HG03378 (cell line): ENCODE measurements at regions not wholly inside any gene's neighbourhood (a gene's known extent, or its start where the extent isn't known, plus 50 kb on each side); places are given as distances from the start of the nearest gene placed in this dataset.
"Not testable (repeated sequence)": the region's sequence is repeated elsewhere in the genome, so short reads cannot be mapped to it uniquely, and the experiment has no call there.

ENCODE experiments used
- ATAC-seq: cut with Tn5 transposase; IDR thresholded peaks from one replicate; pipeline ENCODE4 v1.9.1; 2021; ENCODE audit warnings: mild to moderate bottlenecking, moderate library complexity; ENCODE audit not compliant: unreplicated experiment

DNA sequence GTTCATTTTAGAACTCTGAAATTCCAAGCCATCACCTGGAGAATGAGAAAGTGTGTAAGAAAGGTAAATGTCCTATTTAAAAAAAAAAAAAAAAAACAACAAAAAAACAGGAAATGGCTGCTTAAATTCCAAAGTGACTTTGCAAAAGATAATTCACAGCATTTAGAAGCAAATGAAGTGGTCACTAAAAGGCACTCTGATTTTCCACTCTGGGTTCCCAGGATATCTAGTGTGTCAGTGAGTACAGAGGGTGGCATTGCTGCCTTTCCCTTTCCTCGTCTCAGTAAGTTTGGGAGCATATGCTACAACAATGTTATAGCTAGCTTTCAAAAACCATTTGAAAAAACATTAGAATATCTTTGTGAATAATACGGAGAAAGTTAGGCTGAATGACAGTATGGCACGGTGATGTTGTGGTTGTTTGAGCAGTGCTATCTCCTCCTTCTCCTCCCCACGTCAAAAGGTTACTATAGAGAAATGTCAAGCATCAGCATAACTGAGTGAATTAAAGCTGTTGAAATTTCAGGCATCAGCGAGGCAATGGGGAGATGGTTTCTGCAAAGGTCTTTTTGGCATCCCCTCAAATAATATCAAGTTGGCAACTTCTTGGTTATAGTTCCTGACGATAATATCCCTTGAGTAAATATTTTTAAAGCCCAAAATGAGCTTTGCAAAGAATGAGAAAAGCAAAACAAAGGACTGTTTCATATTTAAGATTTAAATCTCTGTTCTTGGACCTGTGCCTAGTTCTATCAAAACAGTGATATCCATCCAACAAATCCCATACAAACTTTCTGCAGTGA lies 164.5 kb upstream of the E2F7 start:
- no peak for ATAC-seq

DNA sequence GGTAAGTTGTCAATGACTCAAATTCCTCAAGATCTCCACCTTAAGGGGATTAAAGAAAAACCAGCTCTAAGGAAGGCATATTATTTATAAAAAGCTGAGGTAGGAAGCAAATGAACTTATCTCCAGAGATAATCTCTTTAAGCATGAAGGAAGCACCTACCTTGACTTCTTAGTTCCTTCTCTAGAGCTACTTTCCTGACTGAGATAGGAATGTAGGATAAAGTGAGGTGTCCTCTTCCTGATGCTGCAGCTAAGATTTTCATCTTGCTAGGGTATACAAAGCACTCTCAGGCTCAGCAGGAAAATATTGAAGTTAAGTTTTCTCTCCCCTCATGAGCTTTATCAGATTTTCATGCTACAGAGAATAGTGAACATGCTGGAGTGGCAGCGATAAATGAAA lies 163.0 kb upstream of the E2F7 start:
- no peak for ATAC-seq

DNA sequence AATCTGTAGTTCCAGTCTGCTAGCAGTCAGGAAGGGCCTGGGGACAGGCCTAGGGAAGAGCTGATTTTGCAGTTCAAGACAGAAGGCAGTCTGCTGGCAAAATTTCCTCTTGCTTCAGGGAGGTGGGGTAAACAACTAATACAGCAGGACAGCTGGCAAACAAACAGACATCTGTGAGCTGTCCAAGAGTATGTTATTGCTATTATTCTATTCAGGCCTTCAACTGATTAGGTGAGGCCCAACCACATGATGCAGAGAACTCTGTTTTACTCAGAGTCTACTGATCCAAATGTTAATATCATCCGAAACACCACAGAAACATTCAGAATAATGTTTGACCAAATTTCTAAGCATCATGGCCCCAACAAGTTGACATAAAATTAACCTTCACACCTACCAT lies 161.0 kb upstream of the E2F7 start:
- ATAC-seq: no peak

DNA sequence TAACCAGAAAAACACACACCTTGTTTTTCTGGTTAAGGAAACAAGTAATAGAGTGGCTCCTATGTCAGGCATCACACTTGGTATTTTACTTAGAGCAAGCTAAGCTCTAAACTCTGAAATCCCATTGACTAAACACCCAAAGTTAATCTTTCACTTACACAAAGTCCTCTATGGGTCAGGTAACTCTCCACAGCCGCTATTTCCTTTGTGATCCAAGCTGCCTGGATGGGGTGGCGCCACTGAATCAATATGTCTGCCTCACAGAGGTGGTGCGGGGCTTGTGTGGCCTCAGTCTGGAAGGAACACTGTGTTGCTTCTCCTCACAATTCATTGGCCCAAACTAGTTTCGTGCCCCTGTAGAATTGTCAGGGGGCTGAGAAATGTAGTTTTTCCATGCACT lies 160.0 kb upstream of the E2F7 start:
- ATAC-seq: no peak

DNA sequence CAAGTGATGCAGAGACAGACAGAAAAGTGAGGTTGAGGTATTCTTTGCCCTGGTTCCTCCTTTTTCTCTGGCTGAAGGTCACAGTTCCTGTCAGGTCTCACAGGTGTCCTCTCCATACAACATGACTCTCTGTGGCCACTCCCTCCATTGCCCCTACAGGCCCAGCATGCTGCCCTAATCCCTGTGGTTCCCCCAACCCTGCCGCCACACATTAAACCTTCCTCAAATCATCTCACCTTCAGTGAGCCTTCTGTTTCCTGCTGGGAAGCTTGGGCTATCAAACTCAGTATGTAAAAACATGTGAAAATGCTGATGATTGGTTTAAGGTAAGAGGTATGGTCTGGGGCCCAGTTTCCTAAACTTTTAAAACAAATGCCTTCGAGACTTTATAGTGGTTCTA lies 159.0 kb upstream of the E2F7 start:
- ATAC-seq: no peak

DNA sequence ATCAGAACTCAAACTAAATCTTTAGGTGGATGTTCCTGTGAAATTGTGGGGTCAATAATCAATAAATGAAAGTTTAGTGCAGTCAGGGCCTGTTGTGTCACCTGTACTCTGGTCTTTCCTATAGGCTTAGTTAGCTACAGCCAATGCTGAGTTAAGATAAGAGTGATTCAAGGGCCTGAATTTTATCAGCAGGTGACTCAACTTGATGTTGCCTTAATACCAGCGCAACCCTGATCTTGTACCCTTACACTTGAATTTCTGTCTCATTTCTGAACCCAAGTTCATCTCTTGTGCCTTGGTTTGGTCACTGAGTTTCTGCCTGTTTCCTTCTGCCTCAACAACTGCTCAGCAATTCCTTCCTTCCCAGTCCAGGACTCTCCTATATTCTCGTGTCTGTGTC lies 157.0 kb upstream of the E2F7 start:
- no peak for ATAC-seq

DNA sequence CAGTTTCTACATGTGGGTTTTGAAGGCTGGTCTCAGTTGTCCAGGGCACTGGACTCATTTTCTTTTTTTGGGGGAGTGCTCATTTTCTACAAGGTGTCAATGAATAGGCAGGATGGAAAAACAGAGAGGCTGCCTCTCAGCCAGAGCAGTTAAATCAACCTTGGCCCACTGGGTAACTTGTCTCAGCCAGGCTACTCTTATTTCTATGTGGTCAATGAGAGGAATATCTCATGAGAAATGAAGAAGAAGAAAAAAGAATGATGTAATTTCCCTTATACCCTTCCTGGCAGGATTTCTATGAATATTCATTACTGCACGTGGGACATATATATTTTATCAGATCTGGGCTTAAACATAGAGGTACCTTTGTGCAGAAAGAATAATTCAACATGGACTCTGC lies 155.2 kb upstream of the E2F7 start:
- no peak for ATAC-seq

DNA sequence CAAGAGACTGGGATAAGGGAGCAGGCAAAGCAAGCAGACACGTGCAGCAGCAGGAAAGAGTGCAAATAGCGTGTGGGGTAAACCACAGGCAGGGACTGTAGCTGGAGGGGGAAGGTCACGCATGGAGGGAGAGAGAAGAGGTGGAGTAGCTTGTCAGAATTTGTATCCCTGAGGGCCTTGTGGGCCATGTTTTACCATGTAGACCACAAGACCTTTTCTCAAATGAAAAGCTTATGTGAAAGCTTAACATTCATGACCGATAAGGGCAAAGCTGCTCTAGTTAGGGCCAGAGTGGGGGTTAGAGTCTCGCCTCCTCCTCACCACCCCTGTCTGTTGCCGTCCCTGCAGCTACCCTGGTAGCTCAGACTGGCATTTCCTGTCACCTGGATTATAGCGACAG lies 152.9 kb upstream of the E2F7 start:
- no peak for ATAC-seq

DNA sequence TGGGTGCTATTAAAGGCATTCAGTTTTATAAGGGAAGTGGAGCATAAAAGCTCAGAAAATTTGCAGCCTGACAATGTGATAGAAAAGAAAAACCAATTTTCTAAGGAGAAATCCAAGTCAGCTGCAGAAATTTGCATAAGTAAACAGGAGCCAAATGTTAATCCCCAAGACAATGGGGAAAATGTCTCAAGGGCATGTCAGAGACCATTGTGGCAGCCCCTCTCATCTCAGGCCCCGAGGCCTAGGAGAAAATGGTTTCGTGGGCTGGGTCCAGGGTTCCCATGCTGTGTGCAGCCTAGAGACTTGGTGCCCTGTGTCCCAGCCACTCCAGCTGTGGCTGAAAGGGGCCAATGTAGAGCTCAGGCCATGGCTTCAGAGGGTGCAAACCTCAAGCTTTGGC lies 150.8 kb upstream of the E2F7 start:
- ATAC-seq: not testable (repeated sequence)

DNA sequence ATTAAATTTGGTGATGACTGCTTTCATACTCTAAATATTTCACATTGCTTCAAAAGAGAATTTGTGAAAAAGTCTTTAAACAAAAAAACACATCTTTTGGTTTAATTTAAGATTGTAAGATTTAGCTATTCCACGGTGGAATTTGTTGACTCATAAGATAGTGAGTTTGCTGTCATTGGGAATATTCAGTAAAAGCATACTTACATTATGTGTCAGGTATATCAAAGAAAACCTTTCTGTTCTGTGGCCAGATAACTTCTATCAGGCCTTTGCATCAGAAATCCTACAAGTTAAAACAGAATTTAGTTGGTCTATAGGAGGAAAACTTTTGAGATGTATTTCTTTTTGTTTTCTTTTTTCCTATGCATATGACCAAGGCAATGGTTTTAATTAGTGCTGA lies 148.8 kb upstream of the E2F7 start:
- no peak for ATAC-seq

DNA sequence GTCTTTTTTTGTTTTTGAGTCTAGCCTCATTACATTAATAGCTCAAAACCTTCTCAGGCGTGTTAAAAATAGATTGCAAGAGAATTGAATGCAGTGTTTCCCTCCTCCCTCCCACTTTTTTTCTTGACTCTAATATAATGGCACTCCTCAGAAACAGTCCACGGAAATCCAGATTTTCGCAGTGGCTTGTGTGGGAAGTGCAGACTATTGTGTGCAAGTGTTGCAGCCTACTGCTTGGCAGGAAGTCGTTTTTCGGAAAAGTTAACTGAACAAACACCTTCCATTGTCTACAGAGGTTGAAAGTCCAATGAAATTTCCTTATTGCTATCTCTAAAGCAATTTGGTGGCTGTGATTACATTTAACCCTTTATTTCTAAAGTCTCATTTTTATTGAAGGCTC lies 147.9 kb upstream of the E2F7 start:
- no peak for ATAC-seq

DNA sequence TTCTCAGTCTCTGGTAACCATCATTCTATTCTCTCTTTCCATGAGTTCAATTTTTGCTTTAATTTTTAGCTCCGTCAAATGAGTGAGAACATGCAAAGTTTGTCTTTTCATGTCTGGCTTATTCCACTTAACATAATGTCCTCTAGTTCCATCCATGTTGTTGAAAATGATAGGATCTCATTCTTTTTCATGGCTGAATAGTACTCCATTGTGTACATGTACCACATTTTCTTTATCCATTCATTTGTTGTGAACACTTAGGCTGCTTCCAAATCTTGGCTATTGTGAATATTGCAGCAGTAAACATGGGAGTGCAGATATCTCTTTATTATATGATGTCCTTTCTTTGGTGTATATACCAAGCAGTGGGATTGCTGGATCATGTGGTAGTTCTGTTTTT lies 145.4 kb upstream of the E2F7 start:
- ATAC-seq: no peak

DNA sequence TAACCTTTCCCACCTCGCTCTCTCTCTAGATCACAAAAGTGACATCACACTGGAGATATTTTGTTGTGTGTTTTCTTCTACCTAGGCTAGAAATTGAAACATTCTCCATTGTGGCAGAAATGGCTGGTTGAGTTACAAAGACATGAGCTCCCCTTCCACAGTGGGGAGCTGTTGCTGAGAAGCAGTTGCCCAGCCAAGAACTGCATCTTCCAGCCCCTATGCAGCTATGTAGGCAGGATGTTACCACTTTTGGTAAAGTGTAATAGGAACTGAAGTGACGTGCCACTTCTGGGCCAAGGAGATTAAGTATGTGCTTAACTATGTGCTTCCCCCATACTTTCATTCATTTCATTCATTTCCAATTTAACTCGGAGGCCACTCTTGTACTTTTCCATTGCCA lies 138.7 kb upstream of the E2F7 start:
- ATAC-seq: no peak

DNA sequence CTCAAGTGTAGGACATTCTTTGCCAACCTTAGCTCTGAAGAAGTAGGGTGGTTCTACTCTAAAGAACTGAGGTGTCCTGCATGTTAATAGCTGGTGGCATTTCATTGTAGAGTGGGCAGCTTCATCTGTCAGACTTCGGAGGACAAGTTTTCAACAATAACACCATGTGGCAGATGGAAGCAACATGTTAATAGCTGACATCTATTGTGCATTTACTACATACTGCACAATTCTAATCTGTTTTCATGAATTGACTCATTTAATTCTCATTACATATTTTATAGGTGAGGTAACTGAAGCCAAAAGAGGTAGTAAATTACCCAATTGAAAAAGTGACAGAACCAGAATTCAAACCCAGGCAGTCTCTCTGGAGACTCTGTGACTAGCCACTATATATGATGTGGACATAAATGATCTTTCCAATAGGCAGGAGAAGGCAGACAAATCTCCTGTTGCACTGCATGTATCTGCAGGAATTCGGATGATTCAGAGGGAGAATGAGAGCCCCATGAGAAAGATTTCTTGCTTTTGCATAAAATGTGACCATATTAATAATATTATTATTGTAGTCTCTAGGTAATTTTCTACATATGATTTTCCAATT lies 137.2 kb upstream of the E2F7 start:
- no peak for ATAC-seq

DNA sequence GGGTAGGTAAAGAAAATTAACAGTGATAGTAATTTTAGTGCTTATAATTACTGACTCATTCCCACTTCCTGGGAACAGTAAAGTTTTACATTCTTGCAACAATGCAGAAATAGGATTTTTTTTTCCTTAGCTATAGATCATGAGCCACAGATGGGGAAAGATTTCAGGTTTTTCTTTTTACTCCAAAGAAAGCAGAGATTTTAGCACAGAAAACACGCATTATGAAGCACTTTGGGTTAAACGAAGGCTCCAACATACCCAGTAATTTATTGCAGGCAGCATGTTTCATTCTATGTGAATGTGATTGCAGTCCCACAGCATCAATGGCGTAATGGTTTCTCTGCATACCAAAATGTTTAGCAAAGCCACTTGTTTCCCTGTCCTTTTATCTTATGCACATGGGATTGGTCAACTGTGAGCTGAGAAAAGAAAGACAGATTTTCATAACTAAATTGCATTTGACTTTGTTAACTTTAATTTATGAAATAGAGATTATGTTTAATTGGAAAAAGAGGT lies 124.6 kb upstream of the E2F7 start:
- no peak for ATAC-seq

DNA sequence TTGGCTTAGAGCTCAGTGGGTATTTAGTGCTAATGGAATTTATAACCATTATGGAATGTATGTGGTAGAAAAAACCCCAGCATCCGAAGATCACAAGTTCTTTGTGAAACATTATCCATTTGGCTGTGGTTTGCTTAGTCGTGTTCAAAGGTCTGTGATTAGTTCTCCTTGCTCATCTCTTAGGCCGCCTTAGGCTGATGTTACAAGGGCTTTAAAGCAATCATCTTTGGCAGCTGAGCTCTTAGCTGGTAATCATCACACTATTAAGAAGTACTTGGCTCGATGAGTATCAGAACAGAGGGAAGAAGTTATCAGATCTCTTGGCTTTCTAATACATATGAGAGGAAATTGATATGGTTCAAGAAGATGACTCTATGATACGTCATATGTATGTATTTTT lies 124.1 kb upstream of the E2F7 start:
- no peak for ATAC-seq

DNA sequence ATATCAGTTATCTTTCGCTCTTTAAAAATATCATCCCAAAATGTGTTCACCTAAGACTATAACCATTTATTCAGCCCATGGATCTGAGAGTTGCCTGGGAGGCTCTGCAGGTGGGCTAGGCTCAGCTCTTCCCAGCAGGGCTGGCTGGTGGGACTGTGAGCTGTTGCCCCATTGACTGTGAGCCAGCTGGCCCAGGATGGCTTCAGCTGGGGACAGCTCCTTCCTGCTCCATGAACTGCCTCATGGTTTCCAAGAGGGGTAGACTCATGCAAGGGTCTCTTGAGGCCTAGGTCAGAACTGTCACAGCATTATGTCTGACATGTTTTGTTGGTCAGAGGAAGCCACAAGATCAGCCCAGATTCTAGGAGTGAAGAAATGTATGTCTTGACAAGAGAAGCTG lies 114.1 kb upstream of the E2F7 start:
- no peak for ATAC-seq

DNA sequence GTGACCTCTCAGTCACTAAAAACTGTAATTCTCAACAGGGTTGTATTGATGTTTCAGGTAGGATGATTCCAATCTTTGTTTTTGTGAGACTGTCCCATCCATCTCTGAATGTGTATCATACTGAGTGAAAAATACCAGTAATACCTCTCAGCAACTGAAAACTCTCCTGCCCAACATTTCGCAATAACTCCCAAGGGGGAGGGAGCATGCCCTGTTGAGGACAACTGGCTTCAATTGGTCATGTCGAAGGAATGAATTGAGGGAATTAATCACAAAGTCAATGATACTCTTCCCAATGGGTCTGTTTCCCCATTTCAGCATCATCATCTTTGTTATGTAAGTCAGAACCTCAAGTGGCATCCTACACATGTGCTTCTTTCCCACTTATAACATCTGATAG lies 102.4 kb upstream of the E2F7 start:
- no peak for ATAC-seq

DNA sequence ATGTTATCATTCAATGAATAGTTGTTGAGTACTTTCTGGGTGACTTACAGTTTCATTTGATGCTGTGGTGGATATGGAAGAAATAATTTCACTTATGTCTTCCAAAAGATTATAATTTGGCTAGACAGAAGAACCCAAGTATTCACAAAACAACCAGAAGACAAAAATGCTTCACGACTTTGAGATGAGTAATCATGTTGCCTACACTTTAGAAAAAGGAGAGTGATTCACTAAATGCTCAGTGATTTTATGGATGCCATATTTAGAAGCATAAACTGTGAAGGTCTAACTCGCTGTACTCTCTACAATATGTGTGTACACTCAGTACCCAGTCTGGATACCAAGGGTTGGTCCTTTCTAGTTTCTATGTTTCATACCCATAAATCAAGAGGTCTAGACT lies 101.3 kb upstream of the E2F7 start:
- no peak for ATAC-seq

DNA sequence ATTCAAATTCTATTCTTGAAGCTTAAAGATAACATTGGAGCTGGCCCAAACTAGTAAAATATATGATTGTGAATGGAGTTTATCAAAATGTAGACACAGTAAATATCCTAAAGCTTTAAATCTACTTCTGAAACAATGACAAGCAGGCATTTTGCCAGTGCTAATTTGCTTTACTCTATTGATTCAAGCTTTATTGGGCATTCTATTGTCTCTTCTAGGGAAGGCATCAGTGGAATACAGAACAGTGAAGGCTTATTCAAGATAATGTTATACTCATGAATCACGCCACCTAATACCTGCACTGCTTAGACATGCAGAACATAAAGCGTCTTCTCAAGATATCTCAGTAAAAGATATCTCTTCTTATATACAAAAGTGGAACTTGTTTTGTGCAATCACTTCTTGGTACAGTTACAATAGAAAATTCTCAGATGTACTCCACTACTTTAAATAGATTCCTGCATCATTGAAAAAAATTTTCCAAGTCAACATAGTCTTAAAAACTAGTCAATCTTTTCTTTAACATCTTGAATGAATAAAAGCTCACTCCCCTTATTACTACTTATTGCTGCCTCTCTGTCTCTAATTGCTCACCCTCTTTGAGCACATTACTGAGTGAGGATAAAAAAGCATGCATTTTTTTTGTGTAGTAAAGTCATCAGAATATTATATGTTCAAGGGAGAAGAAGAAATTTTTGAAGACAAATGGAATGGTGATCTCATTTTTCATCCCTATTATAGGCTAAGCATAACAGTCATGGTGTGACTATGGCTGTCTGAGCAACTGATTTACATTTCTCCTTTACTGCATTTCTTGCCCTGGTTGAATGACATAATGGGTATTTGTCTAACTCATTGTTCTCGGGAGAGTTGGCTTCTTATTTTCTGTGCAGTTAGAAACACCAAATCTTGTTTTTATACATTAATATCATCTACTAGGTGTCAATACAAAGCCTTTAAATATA lies 98.0 kb upstream of the E2F7 start:
- no peak for ATAC-seq

DNA sequence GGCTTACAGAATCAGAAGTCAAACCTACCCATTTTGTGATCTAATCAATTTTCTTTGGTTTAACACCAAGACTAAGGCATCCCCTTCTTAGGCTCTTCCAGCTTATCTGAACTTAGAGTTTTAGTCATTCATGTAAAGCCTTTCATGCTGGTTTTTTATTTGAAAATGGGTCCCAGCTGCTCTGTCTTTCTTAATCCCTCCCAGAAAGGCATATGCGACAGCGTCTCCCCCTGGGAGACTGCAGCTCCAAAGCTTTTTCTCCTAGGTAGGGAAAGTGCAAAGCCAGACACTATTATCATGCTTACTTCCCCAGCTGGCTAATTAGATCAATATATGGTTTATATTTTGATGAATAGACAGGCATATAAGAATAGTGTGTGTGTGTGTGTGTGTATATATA lies 96.6 kb upstream of the E2F7 start:
- ATAC-seq: no peak

DNA sequence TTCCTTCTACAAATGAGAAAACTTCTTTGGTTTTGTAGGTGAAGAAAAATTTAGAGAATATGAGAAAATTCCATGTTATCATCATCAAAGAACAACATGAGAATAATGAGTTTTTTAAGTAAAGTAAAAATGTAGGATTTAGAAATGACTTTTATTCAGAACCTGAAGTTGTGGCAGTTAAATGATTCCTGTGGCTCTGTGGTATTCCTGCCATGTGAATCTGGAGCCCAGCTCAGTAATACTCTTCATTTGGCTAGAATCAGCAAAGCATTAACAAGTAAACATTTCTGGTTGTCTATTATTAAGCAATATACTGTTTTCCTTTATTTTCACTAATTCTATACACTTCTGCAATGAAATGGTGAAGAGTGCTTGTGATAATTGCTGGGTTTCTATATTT lies 95.6 kb upstream of the E2F7 start:
- no peak for ATAC-seq
